ENCODE measurements at regions not wholly inside any gene's neighbourhood (a gene's known extent, or its start where the extent isn't known, plus 50 kb on each side); places are given as distances from the start of the nearest gene placed in this dataset.

- no peak for TF ChIP-seq CTCF (IDR thresholded peaks at IDR 0.05 in 8 of 11, conservative IDR thresholded peaks at IDR 0.05 in 3 of 11)
- TF ChIP-seq POLR2A (IDR thresholded peaks at IDR 0.05): no peak
Observed at GRCh38 chr4:135282676-135283075, 1081.1 kb upstream of the PABPC4L start.
